HG03097 (cell line): ENCODE measurements at regions not wholly inside any gene's neighbourhood (a gene's known extent, or its start where the extent isn't known, plus 50 kb on each side); places are given as distances from the start of the nearest gene placed in this dataset.

Source experiments
- ATAC-seq: cut with Tn5 transposase; IDR thresholded peaks from one replicate; pipeline ENCODE4 v1.9.1; 2021; ENCODE audit not compliant: unreplicated experiment, low FRiP score

- no peak for ATAC-seq
Observed at GRCh38 chr20:11301699-11302098, 616.0 kb upstream of the BTBD3 start.

- no peak for ATAC-seq
Observed at GRCh38 chr20:11302436-11302835, 615.3 kb upstream of the BTBD3 start.

GRCh38 chr20:11304795-11305194 is 612.9 kb upstream of the BTBD3 start:
- ATAC-seq = no peak

GRCh38 chr20:11305406-11305805 is 612.3 kb upstream of the BTBD3 start:
- no peak for ATAC-seq

GRCh38 chr20:11311659-11312224 is 606.0 kb upstream of the BTBD3 start:
- no peak for ATAC-seq

GRCh38 chr20:11315525-11315924 is 602.2 kb upstream of the BTBD3 start:
- ATAC-seq = no peak

GRCh38 chr20:11316244-11316643 is 601.4 kb upstream of the BTBD3 start:
- ATAC-seq = no peak

- ATAC-seq = no peak
Observed at GRCh38 chr20:11320033-11320432, 597.7 kb upstream of the BTBD3 start.

GRCh38 chr20:11323816-11324215 is 593.9 kb upstream of the BTBD3 start:
- no peak for ATAC-seq

GRCh38 chr20:11324990-11325389 is 592.7 kb upstream of the BTBD3 start:
- no peak for ATAC-seq

- ATAC-seq = no peak
Observed at GRCh38 chr20:11328839-11329238, 588.9 kb upstream of the BTBD3 start.

GRCh38 chr20:11329271-11329670 is 588.4 kb upstream of the BTBD3 start:
- ATAC-seq = no peak

- no peak for ATAC-seq
Observed at GRCh38 chr20:11331096-11331495, 586.6 kb upstream of the BTBD3 start.

GRCh38 chr20:11332381-11332780 is 585.3 kb upstream of the BTBD3 start:
- ATAC-seq = no peak

- ATAC-seq = no peak
Observed at GRCh38 chr20:11333634-11334033, 584.1 kb upstream of the BTBD3 start.

- no peak for ATAC-seq
Observed at GRCh38 chr20:11337361-11338130, 580.1 kb upstream of the BTBD3 start.

- ATAC-seq = no peak
Observed at GRCh38 chr20:11338496-11339306, 579.0 kb upstream of the BTBD3 start.

GRCh38 chr20:11344939-11345338 is 572.8 kb upstream of the BTBD3 start:
- no peak for ATAC-seq

- no peak for ATAC-seq
Observed at GRCh38 chr20:11347738-11348137, 570.0 kb upstream of the BTBD3 start.

- ATAC-seq = no peak
Observed at GRCh38 chr20:11350126-11351005, 567.3 kb upstream of the BTBD3 start.

GRCh38 chr20:11352041-11352440 is 565.7 kb upstream of the BTBD3 start:
- ATAC-seq = no peak
